ENCODE measurements at regions not wholly inside any gene's neighbourhood (a gene's known extent, or its start where the extent isn't known, plus 50 kb on each side); places are given as distances from the start of the nearest gene placed in this dataset.

GRCh38 chr6:165891320-165891719 lies 228.3 kb upstream of the PDE10A start:
- TF ChIP-seq POLR2A (IDR thresholded peaks at IDR 0.05) (no peak), CTCF (IDR thresholded peaks at IDR 0.05) (no peak), EP300 (IDR thresholded peaks at IDR 0.05) (no peak)
